ENCODE measurements at regions not wholly inside any gene's neighbourhood (a gene's known extent, or its start where the extent isn't known, plus 50 kb on each side); places are given as distances from the start of the nearest gene placed in this dataset.
"Not testable (repeated sequence)": the region's sequence is repeated elsewhere in the genome, so short reads cannot be mapped to it uniquely, and the experiment has no call there.

- DNase-seq (ENCODE audit: low spot score), result no peak
Measured at GRCh38 chr11:92111287-92111686, 113.3 kb upstream of the FAT3 start.

DNA sequence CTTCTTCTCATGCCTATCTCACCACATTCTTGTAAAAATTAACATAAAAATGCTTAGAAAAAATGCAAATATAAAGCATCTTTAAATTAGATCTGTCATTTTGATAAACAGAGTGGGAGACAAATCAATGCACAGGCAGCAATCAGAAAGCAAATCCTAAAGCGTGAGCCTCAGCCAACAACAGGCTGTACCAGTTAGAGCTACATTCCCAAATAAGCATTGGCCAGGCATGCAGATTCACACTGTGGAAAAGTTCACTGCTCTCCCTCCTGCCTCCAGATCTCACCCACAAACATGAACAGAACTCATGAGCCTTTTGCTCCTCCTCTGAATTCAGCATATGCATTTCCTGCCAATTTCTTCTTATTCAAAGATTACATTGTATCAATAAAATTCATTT is 115.2 kb upstream of the FAT3 start:
- DNase-seq (ENCODE audit: low spot score), result no peak

DNA sequence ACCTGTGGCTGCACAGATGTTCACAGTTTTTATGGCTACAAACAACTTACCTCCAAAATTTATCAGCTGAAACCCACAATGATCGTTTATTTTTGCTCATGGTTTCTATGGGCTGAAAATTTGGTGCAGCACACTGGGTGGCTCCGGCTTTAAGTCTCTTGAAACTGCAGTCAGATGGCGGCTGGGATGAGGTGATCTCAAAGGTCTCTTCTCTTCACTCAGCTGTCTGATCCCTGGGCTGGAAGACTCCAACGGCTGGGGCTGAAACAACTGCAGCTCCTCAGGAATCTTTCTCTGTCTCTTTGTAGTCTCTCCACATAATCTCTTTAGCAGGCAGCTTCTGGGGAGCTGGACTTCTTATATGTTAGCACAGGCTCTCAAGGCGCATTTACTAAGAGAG is 117.3 kb upstream of the FAT3 start:
- DNase-seq (ENCODE audit: low spot score), result no peak

DNA sequence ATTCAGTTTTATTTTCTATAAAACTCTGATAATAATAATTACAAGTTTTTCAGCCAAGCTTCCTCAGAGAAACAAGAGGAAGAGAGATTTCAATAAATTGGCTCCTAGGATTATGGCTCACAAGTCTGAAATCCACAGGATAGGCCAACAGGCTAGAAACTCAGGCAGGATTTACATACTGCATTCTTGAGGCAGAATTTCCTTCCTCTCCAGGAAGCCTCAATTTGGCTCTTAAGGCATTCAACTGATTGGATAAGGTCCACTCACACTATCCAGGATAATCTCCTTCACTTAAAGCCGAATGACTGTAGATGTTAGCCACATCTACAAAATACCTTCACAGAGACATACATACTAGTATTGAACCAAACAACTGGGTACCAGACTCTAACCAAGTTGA is 120.3 kb upstream of the FAT3 start:
- no peak for DNase-seq (ENCODE audit: low spot score)

- no peak for DNase-seq (ENCODE audit: low spot score)
Measured at GRCh38 chr11:92101920-92102319, 122.7 kb upstream of the FAT3 start.

DNA sequence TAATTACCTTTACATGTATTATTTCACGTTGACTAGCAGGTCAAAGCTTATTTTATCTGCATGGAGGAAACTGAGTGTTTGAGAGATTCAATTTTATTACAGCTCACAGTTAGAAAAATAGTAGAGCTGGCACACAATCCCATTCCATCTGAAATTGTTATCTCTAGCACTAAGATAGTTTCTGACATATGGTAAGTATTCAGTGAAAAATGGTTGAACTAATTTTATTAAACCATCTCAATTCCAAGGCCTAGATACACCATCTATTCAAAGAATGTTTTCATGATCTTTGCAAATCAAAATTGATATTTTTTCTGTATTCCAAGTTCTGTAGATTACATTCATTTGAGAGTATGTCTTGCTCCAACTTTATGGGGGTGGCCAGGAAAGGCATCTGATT is 125.4 kb upstream of the FAT3 start:
- DNase-seq (ENCODE audit: low spot score), result no peak

DNA sequence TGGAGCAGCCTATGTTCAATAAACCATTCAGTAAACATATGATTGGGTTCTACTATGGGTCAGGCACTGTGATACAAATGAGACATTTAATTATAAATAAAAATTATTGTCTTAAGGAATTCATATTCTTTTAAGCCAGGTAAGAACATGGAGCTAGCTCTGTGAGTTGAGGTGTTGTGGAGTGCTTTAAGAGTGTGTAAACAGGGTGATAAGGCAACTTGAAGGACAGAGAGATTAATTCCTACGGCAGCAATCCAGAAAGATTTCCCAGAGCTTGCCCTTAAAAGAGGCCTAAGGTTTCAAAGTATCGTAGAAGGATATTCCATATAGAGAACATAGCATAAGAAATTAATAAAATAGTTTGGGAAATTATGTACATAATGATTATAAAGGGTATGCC is 126.4 kb upstream of the FAT3 start:
- DNase-seq (ENCODE audit: low spot score), result no peak

- DNase-seq (ENCODE audit: low spot score), result no peak
Measured at GRCh38 chr11:92087725-92088537, 136.7 kb upstream of the FAT3 start.

DNA sequence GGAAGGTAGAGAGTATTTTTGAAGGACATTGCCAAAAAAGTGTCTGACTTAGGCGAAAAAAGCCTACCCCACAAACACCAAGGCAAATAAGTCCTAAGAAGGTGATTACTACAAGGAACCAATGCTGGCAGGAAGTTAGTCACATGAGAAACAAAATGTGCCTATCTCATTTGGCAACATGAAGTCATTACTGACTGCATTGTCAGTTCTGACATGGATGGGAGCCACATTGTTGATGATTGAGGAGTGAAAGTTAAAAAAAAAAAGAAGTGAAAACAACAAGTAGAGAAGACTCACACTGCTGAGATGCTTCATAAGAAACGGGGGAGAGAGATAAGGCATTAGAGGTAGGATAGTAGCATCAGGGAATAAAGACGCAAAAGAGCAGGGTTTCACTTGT is 141.5 kb upstream of the FAT3 start:
- DNase-seq (ENCODE audit: low spot score), result no peak

DNA sequence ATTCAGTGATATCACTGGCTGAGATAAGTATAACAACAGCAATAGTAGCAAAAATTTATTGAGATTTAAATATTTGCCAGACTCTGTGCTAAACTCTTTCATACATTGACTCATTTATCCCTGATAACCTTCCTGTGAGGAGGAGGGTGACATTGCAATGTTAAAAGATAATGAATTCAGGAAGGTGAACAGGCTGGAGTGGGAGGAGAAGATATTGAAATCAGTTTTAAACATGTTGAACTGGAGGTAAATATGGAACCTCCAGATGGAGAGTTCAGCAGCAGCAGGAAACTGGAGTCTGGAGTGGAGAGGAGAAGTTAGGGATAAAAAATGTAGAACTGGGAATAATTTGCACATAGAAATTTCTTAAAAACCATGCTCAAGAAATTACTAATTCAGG is 142.0 kb upstream of the FAT3 start:
- DNase-seq (ENCODE audit: low spot score), result no peak

- DNase-seq (ENCODE audit: low spot score), result not testable (repeated sequence)
Measured at GRCh38 chr11:92074498-92074897, 150.1 kb upstream of the FAT3 start.

DNA sequence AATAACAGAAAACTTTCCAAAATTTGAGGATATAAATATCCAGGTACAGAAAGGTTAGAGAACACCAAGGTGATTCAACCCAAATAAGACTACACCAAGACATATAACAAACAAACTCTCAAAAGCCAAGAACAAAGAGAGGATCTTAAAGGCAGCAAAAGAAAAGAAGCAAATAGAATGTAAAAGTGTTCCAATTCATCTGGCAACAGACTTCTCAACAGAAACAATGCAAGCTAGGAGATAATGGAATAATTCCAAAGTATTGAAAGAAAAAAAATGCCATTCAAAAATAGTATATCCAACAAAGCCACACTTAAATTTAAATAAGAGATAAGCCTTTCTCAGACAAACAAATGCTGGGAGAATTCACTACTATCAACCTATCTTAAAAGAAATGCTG is 153.0 kb upstream of the FAT3 start:
- no peak for DNase-seq (ENCODE audit: low spot score)

DNA sequence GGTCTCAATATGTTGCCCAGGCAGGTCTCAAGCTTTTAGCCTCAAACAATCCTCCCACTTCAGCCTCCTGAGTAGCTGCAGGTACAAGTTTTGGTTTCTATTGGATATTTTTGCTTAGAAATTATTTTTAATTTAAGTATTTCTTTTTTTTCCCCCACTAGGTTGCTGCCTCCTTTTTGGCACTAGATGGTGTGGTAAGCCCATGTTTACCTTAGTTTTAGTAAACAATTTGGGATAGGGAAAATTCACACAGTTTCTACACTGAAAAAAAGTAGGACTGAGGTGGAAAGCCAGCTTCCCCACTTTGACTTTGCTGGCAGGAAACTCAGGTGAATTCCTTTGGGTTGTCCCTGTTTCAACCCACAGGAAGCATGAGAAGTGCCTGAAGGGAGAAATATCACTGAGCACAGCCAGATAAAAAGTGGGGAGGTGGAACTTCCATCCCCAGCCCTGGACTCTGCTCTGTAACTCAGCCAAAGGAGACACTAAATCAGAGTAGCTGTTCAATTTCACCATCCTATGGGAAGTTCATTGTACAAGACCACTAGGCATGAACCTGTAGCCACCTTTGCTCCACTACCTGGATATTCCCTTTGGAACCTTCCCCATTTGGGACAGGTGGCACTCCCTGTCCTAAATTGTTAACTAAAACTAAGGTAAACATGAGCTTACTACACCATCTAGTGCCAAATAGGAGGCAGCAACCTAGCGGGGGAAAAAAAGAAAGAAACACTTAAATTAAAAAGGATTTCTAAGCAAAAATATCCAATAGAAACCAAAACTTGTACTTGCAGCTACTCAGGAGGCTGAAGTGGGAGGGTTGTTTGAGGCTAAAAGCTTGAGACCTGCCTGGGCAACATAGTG is 154.4 kb upstream of the FAT3 start:
- no peak for DNase-seq (ENCODE audit: low spot score)

- DNase-seq (ENCODE audit: low spot score), result no peak
Measured at GRCh38 chr11:92067016-92067415, 157.6 kb upstream of the FAT3 start.

DNA sequence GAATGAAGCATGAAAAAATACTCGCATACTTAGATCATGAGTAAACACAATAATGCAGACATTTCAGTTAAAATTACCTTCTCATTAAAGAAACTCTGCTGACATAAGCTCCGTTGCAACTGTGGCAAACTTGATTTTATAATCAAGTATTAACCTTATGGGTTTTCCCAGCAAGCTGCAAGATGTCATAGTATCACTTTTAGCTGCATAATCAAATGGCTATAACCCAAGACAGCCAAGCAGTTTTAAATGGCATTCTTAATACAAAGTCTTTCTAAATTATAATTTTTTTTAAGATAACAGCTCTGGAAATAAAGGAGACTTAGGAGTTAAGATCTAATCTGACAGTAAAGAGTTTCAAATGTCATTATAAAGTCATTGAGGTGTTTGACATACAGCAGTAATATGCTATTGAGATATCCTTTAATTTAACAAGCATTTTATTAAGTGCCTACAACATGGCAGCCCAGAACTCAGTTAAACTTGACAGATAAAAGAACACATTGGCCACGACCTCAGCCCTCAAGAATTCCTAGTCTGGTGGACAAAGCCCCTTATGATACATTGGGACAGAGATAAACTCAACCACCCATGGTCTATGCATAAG is 163.1 kb upstream of the FAT3 start:
- no peak for DNase-seq (ENCODE audit: low spot score)

DNA sequence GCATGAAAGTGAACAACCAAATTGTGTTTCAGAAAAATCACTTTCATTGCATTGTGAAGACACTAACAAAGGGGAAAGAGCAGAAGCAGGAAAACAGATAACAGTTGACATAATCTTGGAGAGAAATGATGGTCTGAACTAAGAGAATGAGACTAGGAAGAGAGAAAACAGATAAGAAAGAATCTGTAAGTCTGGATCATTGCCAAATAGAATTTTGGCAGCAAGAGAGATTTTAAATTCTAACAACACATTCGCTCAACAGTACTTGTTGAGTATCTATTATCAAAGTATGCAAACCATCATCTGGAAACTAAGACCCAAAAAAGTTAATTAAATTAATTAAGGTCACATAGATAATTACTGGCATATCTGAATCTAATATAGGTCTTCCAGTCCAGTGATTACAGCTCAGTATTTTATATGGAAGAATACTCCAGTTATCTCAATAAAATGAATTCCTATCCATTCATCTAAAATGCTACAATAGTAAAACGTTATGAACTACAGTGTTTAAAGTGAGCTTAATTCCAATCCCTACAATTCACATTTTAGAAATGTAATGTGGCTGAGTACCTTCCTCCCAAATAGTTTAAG is 166.7 kb upstream of the FAT3 start:
- DNase-seq (ENCODE audit: low spot score), result no peak

- no peak for DNase-seq (ENCODE audit: low spot score)
Measured at GRCh38 chr11:92053216-92053615, 171.4 kb upstream of the FAT3 start.

GRCh38 chr11:92050305-92050704 is 174.3 kb upstream of the FAT3 start:
- no peak for DNase-seq (ENCODE audit: low spot score)

- DNase-seq (ENCODE audit: low spot score), result no peak
Measured at GRCh38 chr11:92048415-92048814, 176.2 kb upstream of the FAT3 start.

DNA sequence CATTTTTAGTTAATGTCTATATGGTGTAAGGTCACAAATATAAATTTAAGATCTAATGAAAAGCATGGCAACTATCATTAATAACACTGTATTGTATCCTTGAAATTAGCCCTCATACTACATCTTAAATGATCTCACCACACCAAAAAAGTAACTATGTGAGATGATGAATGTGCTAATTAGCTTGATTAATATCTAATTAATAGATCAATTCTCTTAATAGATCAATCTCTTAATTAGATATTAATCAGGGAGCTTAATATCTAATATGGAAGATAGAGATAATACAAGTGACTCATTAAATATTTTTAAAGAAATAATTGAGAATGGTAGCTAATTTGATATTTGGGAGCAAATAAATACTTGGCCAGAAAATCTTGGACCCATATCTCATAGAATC is 178.5 kb upstream of the FAT3 start:
- DNase-seq (ENCODE audit: low spot score), result no peak

GRCh38 chr11:92045301-92045700 is 179.3 kb upstream of the FAT3 start:
- no peak for DNase-seq (ENCODE audit: low spot score)

DNA sequence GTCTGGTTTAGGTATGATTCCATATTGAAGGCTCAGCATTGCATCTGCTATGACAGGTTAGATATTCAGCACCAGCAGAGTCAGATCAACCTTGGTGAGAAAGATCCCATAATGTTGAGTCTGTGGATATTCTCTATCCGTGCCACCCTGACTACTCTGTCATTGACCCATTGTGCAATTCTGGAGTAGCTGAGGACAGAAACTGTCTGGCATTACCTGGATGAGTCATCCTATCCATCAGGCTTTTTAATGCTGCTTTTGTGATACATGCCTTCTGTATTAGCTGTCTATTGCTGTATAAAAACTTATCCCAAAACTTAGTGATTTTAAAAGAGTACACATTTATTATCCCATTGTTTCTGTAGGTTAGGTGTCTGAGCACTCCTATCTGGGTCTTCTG is 189.1 kb upstream of the FAT3 start:
- no peak for DNase-seq (ENCODE audit: low spot score)

GRCh38 chr11:92027136-92027535 is 197.5 kb upstream of the FAT3 start:
- DNase-seq (ENCODE audit: low spot score), result not testable (repeated sequence)
